Stimulated activated CD4-positive, alpha-beta T cell treated with anti-CD3 and anti-CD28 coated beads, Interleukin-2, amount 100 ng/mL, for 4 hours (primary cell): ENCODE measurements at regions not wholly inside any gene's neighbourhood (a gene's known extent, or its start where the extent isn't known, plus 50 kb on each side); places are given as distances from the start of the nearest gene placed in this dataset.
"Not testable (repeated sequence)": the region's sequence is repeated elsewhere in the genome, so short reads cannot be mapped to it uniquely, and the experiment has no call there.

Source experiments
- DNase-seq: peaks from one replicate; pipeline ENCODE4 v3.0.0-alpha.2; 2020; ENCODE audit warnings: low read depth

- no peak for DNase-seq
These were observed 326.3 kb upstream of the PTGER4 start for GRCh38 chr5:40353442-40353841.

GRCh38 chr5:40347981-40348725 lies 331.6 kb upstream of the PTGER4 start:
- no peak for DNase-seq

DNA sequence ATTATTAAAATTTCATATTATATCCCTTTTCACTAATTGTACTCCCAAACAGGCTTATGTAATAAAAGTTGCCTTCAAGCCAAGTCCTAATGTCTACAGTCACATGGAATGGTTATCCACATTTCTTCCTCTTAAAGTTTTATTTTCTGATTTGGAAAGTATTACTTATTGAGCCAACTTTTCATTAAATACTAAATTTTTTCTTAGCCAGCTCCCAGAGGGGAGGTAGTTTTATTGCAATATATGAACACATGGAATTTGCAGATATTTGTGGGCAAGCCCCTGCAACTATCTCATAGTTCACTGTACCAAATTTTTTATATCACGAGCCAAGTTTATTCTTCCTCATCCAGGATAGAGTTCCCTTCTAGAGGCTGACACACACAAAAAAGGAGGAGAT lies 332.8 kb upstream of the PTGER4 start:
- DNase-seq = no peak

- not testable (repeated sequence) for DNase-seq
These were observed 341.3 kb upstream of the PTGER4 start for GRCh38 chr5:40338434-40338833.

GRCh38 chr5:40334242-40334635 lies 345.5 kb upstream of the PTGER4 start:
- no peak for DNase-seq

- DNase-seq = no peak
These were observed 346.1 kb upstream of the PTGER4 start for GRCh38 chr5:40333459-40334241.

DNA sequence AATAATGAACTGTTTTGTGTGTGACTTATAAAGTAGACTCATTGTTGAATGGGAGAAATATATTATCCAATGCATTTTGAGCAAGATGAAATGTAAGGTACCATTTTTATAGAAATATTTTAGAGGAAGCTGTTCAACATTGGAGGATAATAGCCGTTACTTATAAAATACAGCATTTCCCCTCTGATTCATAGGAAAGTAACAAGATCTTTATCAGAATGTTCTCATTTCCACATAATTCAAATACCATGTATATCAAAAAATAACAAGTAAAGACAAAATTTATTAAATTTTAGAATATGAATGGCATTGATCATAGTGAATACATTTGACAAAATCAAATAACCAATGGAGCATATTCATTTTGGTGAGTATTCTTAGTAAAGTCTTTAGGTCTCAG lies 346.7 kb upstream of the PTGER4 start:
- DNase-seq = no peak

GRCh38 chr5:40331616-40332015 lies 348.1 kb upstream of the PTGER4 start:
- DNase-seq = no peak

- no peak for DNase-seq
These were observed 358.2 kb upstream of the PTGER4 start for GRCh38 chr5:40321514-40321913.

- DNase-seq = no peak
These were observed 361.3 kb upstream of the PTGER4 start for GRCh38 chr5:40318395-40318794.

DNA sequence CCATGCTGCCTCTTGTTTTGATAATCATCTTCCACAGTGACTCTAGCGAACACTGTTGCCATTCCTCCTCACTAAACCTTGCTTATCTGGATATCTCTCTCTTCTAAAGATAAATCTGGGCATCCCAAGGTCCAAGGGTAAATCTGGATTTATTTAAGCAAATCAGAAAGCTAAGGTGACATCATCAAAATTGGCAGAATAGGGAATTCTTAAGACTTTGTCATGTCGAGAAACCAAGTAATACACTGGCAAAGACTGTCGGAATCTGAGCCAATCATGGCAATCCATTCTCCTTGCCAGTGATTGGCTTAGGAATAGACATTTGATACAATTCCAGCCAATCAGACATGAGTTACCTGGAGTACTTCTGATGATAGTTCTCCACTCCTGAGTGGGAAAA lies 362.7 kb upstream of the PTGER4 start:
- DNase-seq = no peak

GRCh38 chr5:40315126-40315525 lies 364.6 kb upstream of the PTGER4 start:
- DNase-seq = no peak

DNA sequence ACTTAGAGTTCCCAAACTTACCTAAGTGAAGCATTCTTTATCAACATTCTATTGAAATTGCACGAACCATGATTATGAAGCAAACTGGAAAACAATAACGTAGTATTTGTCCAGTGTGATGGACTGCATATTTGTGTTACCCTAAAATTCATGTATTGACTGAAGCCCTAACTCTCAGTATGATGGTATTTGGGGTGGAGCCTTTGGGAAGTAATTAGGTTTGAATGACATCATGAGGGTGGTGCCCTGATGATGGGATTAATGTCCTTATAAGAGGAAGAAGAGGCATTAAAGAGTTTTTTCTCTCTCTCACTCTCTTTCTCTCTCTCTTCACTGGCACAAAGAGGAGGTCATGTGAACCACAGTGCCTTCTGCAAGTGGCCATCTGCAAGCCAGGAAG lies 365.4 kb upstream of the PTGER4 start:
- DNase-seq = no peak

- DNase-seq = no peak
These were observed 367.5 kb upstream of the PTGER4 start for GRCh38 chr5:40312205-40312604.

DNA sequence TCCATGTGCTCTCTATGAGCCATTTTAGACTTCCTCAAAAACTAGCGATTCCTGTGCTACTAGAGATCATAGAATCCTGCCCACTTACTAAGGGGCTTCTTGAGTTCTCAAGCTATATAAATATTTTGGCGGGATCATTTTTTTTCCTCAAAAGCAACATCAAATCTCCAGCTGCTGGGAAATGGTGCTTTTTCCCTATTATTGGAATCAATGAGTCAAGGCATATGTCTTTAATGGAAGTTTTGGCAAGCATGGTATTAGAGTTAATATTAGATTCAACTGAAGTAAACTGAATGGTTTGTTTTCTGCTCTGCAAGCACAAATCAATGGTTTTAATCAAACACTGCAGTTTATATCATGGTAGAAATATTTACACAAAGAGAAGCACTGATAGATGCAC lies 369.9 kb upstream of the PTGER4 start:
- DNase-seq = no peak

DNA sequence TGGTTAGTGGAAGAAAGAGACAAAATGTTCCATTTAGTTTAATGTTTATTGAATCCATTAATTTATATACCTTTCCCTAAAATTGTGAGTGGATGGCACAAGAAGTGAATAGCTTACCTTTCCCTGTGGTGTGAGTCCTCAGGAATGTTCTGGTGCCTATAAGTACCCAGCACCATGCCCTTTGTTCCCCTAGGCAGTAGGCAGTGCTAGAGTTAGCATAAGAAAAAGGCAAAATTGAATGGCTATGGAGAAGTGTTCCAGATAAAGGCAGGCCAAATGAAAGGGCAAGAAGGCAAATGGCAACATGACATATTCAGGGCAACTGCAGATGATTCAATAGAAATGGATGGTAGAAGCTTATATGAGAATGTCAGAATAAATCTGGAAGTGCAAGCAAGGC lies 370.8 kb upstream of the PTGER4 start:
- no peak for DNase-seq

DNA sequence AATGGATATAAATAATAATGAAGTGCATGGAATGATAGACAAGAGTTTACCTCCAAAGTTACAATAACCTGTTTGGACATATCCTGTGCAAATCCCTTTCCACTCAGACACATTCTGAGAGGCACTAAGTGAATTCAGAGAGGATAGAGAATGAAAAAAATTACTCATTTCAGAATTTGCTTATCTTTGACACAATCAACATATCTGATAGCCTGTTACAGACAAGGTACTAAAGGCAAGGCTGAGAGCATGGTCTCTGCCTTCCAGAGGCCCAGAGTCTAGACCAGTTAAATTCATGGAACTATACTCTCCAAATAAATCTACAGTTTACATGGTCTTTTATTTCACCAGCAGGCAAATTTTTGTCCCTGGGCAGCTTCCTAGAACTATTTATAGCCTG lies 371.8 kb upstream of the PTGER4 start:
- no peak for DNase-seq

- DNase-seq = no peak
These were observed 372.7 kb upstream of the PTGER4 start for GRCh38 chr5:40306869-40307487.

- no peak for DNase-seq
These were observed 387.7 kb upstream of the PTGER4 start for GRCh38 chr5:40292006-40292405.

- DNase-seq = no peak
These were observed 388.4 kb upstream of the PTGER4 start for GRCh38 chr5:40291338-40291737.

DNA sequence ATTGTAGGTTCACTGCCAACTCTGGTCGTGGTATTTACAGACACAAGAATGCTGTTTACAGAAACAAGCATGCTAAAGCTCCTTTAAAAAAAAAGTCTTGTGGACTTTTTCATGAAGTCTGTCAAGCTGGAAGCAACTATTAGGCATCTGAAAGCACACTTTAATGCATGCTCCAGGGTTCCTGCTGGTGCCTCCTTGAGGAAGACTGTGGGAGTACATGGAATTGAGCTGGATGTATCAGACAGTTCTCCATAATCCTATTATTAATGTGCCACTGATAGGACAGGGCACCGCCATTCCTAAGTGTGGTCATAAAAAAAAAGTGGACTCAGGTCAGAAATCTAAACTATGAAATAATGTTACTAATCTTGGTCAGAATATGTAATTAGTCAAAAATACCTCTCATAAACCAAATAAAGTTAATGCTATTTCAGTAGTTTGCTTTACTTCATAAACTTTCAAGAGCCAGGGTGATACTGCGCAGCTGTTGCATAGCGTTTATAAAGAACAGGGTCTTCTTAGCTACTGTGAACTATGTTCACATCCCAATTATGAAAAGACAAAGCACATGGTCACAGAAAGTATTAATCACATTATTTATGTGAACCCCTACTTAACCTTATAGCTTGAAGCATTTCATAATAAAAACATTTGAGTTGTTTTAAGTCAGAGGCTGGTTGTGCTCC lies 390.8 kb upstream of the PTGER4 start:
- no peak for DNase-seq

- DNase-seq = no peak
These were observed 394.9 kb upstream of the PTGER4 start for GRCh38 chr5:40284863-40285262.

DNA sequence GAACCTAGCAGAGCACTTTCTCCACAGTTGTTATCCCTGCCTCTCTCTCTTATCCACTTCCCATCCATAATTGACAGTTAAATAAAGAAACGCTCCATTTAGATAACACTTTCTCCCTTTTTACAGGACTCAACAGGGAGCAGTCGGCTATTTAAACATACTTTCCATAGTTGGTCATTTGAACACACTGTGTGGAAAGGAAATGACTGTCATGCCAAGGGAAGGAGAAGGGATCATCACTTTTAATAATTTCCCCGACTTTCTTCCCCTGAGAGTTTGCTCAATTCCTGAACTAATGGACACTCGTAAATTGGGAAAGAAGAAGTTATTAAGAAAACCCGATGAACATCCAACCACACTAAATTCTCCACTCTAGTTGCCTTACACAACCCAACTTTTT lies 400.8 kb upstream of the PTGER4 start:
- no peak for DNase-seq
